Thyroid gland (tissue), 4 donors: ENCODE measurements at regions not wholly inside any gene's neighbourhood (a gene's known extent, or its start where the extent isn't known, plus 50 kb on each side); places are given as distances from the start of the nearest gene placed in this dataset.

ENCODE experiments used
- DNase-seq, 2 donors: peaks; one replicate each; pipeline ENCODE4 v3.0.0-alpha.2; 2019
- H3K27ac ChIP-seq, 3 donors: fragments of 200-600 bp; sonication (generic); 1 replicate in 2 of 3; 2 replicates in 1 of 3; pipeline ENCODE4 v1.5.1; 2016 to 2019; ENCODE audit warnings: mild to moderate bottlenecking in 1 of 3, moderate library complexity in 1 of 3
- H3K27me3 ChIP-seq: fragments of 200-600 bp; sonication (generic); one replicate; pipeline ENCODE4 v1.5.1; 2019
- H3K36me3 ChIP-seq, 2 donors: fragments of 200-600 bp; sonication (generic); one replicate each; pipeline ENCODE4 v1.5.1; 2016 to 2019
- H3K4me1 ChIP-seq, 2 donors: fragments of 200-600 bp; sonication (generic); one replicate each; pipeline ENCODE4 v1.5.1; 2017 to 2019
- H3K4me3 ChIP-seq, 3 donors: fragments of 200-600 bp; sonication (generic); replicated peaks in 1 of 3; 1 replicate in 2 of 3; 2 replicates in 1 of 3; pipeline ENCODE4 v1.5.1; 2016; ENCODE audit warnings: mild to moderate bottlenecking in 1 of 3
- H3K9me3 ChIP-seq: fragments of 200-600 bp; sonication (generic); one replicate; pipeline ENCODE4 v1.5.1; 2017
- CTCF ChIP-seq, 6 experiments: fragments of 200-600 bp in 3 of 6; fragments of 450-650 bp in 3 of 6; sonication (generic) in 3 of 6; IDR thresholded peaks; one replicate each; pipeline ENCODE4 v1.5.1; 2016 to 2019; ENCODE audit warnings: antibody characterized with exemption in 6 of 6, mild to moderate bottlenecking in 2 of 6, inconsistent platforms in 1 of 6, moderate library complexity in 1 of 6
- POLR2A ChIP-seq, 2 donors: fragments of 450-650 bp; IDR thresholded peaks; one replicate each; pipeline ENCODE4 v1.6.1; 2017; ENCODE audit warnings: antibody characterized with exemption in 2 of 2, mild to moderate bottlenecking in 2 of 2, moderate library complexity in 1 of 2
- WGBS, 2 donors: methylation state at CpG; one replicate each; pipeline ENCODE4 v1.1.5; 2017; 5-methylcytosine and 5-hydroxymethylcytosine counted together
- intact Hi-C: fragments of 100-400 bp; cut with DNase I; formaldehyde crosslinking; loops from one replicate; pipeline ENCODE4 v1.15.1; 2023

- Histone ChIP-seq H3K4me1 (no peaks in the 10 kb centered on the region), H3K27ac (no peak overlapping the region), H3K36me3 (no peaks in the 10 kb centered on the region), H3K9me3 (no peaks in the 10 kb centered on the region), H3K27me3 (no peaks in the 10 kb centered on the region), H3K4me3 (no peak overlapping the region)
- DNase-seq = no peak
- 58 to 62% methylated on average over 2 of the region's 2 CpGs for WGBS, 2 donors
- intact Hi-C loops = no loop called here
- TF ChIP-seq CTCF (IDR thresholded peaks at IDR 0.05) (no peak), POLR2A (IDR thresholded peaks at IDR 0.05) (no peak)
Observed at GRCh38 chr3:151639418-151639740, 94.3 kb upstream of the AADACL2 start.

DNA sequence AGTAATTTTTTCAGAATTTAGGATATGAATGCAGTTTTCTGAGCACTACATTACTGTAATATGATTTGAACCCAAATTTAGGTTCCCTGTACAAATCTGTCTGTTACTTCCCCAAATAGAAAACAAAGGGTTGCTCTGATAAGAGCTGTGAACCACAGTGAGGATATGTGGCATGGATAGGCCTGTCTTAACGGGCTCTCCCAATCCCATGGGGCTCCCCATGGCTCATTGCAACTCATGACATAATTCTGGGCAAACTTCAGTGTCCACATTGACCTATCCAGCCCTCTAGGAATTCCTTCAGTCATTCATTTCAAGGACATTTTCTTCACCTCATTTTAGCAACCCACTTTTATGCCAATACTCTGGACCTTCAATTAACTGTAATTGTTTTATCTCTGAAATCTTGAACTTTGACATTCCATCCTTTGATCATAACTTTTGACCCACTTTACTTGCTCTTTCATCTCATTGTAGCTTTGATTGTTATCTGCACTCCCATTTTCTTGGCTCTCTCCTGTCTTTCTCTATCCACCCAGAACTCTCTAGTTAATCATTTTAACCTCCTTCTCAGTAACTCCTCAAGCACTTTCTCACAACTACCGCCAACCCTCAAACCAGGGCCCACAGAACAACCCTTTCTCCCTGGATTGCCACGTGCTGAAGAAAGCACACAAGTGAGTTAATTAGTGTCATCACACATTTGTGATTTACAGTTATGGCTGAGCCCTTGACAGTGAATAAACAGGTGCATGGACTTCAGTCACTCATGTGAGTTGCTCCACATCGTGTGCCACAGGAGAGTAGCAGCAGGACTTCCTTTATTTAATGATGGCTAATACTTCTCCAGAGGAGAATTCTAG is 94.9 kb upstream of the AADACL2 start:
- no peaks in the 10 kb centered on the region for H3K27me3 ChIP-seq
- H3K9me3 ChIP-seq = no peaks in the 10 kb centered on the region
- intact Hi-C loops = no loop called here
- DNase-seq = no peak
- H3K4me1 ChIP-seq = no peaks in the 10 kb centered on the region
- no peak overlapping the region for H3K4me3 ChIP-seq
- H3K36me3 ChIP-seq = no peaks in the 10 kb centered on the region
- 49 to 56% methylated on average over 4 of the region's 4 CpGs for WGBS, 2 donors
- no peak overlapping the region for H3K27ac ChIP-seq
- TF ChIP-seq POLR2A (IDR thresholded peaks at IDR 0.05) = no peak
- TF ChIP-seq CTCF (IDR thresholded peaks at IDR 0.05) = no peak

DNA sequence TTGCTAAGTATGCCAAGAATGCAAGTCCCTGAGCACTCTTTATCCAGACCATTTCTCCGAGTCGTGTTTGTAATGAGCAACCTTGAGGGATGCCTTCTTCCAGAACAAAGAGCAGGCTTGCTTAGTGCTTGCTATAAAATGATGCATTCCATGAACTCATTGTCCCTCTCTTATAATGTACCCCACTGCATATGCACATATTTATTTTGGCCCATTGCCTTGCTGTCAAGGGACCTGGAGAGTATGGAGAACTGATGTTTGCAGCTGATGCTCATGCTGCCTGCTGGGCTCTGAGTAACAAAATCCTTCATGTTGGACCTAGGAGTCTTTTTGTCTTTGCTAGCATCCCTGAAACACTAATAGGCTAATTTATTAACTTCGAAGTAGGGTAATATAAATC is 97.8 kb upstream of the AADACL2 start:
- no peaks in the 10 kb centered on the region for H3K36me3 ChIP-seq
- 66 to 67% methylated on average over 3 of the region's 3 CpGs for WGBS, 2 donors
- H3K27me3 ChIP-seq = no peaks in the 10 kb centered on the region
- no peaks in the 10 kb centered on the region for H3K4me1 ChIP-seq
- intact Hi-C loops = no loop called here
- no peaks in the 10 kb centered on the region for H3K9me3 ChIP-seq
- DNase-seq = no peak
- TF ChIP-seq CTCF (IDR thresholded peaks at IDR 0.05) (no peak), POLR2A (IDR thresholded peaks at IDR 0.05) (no peak)
- H3K27ac ChIP-seq = no peak overlapping the region
- H3K4me3 ChIP-seq = no peak overlapping the region

DNA sequence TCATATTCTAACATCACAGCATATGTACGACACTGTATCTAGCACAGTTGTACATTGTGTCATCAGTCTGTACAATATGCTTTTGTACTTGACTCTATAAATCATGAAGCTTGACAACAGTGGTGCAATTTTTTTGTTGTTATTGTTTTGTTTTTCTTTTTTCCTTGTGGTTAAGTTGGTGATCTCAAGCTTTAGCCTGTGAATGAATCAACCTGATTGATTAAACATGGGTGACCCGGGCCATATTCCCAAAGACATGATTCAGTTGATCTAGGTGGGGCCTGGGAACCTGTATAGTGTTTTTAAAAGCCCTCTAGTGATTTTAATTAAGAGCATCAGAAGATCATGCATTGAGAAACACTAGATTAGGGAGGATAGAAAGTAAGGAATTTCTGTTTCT is 101.8 kb upstream of the AADACL2 start:
- intact Hi-C loops = no loop called here
- Histone ChIP-seq H3K4me1 (no peaks in the 10 kb centered on the region), H3K36me3 (no peaks in the 10 kb centered on the region), H3K4me3 (no peak overlapping the region), H3K27ac (no peak overlapping the region), H3K9me3 (no peaks in the 10 kb centered on the region), H3K27me3 (no peaks in the 10 kb centered on the region)
- TF ChIP-seq POLR2A (IDR thresholded peaks at IDR 0.05) (no peak), CTCF (IDR thresholded peaks at IDR 0.05) (no peak)
- no peak for DNase-seq
- 68 to 87% methylated on average over 2 of the region's 2 CpGs for WGBS, 2 donors

DNA sequence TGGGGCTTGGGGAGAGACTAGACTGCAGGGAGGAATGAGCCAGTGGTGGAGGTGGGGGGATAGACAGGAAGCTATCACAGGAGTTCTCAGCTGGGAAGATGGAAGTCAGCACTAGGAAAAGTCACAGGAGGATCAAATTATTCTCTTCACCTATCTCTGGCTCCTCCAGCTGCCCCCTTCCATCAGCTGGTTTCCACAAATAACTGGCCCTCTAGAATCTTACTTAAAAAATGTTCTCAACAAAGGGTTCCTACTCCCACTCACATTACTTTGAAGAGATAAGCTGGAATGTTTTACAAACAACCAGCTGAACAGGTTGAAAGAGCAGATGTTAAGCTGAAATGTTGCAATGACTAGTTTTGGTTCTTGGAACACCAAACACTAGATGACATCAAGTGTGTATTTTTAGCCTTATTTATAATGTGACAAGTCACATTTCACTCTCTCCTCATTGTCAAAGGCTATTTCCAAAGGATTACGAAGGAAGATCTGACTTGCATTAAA is 102.7 kb upstream of the AADACL2 start:
- Histone ChIP-seq H3K36me3 (no peaks in the 10 kb centered on the region), H3K27ac (no peak overlapping the region), H3K4me1 (no peaks in the 10 kb centered on the region), H3K4me3 (no peak overlapping the region), H3K27me3 (no peaks in the 10 kb centered on the region), H3K9me3 (no peaks in the 10 kb centered on the region)
- DNase-seq = no peak
- intact Hi-C loops = no loop called here
- no peak for TF ChIP-seq CTCF (IDR thresholded peaks at IDR 0.05)
- 68 to 83% methylated on average over 1 of the region's 1 CpG for WGBS, 2 donors
